ENCODE measurements at regions not wholly inside any gene's neighbourhood (a gene's known extent, or its start where the extent isn't known, plus 50 kb on each side); places are given as distances from the start of the nearest gene placed in this dataset.

DNA sequence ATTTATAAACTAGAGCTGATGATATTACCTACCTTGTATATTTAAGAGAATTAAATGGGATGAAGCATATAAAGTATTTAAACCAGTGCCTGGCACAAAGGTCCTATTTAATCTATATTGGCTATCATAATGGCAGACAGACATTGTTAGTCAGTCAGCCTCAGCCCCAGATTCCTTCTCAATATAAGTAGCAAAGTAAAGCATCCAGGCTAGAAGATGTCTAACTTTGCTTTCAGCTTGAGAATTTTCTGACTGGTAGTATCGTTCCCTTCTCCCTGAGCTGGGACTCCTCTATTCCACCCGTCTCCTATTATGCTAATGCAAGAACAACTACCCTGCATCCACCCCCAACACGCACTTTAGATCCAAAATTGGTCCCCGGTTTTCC, 215.7 kb upstream of the SIX2 start:
- 71% methylated on average over 4 of the region's 4 CpGs for WGBS
- no peak for TF ChIP-seq EP300 (IDR thresholded peaks at IDR 0.05)
- TF ChIP-seq, protein P1, sequence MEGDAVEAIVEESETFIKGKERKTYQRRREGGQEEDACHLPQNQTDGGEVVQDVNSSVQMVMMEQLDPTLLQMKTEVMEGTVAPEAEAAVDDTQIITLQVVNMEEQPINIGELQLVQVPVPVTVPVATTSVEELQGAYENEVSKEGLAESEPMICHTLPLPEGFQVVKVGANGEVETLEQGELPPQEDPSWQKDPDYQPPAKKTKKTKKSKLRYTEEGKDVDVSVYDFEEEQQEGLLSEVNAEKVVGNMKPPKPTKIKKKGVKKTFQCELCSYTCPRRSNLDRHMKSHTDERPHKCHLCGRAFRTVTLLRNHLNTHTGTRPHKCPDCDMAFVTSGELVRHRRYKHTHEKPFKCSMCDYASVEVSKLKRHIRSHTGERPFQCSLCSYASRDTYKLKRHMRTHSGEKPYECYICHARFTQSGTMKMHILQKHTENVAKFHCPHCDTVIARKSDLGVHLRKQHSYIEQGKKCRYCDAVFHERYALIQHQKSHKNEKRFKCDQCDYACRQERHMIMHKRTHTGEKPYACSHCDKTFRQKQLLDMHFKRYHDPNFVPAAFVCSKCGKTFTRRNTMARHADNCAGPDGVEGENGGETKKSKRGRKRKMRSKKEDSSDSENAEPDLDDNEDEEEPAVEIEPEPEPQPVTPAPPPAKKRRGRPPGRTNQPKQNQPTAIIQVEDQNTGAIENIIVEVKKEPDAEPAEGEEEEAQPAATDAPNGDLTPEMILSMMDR (IDR thresholded peaks at IDR 0.05), result no peak
- no peak for TF ChIP-seq POLR2A (IDR thresholded peaks at IDR 0.05)
- no peak for TF ChIP-seq POLR2AphosphoS5 (IDR thresholded peaks at IDR 0.05)
- DNase-seq (ENCODE audit: low spot score in 2 of 2), result no peak
- peaks cover 10% of the 10 kb centered on the region for H3K27me3 ChIP-seq
- H3K9me3 ChIP-seq, result no peaks in the 10 kb centered on the region
- no peak overlapping the region for H3K4me3 ChIP-seq
- no peak overlapping the region for H3K27ac ChIP-seq
- no peaks in the 10 kb centered on the region for H3K36me3 ChIP-seq
- H3K4me1 ChIP-seq, result no peaks in the 10 kb centered on the region

DNA sequence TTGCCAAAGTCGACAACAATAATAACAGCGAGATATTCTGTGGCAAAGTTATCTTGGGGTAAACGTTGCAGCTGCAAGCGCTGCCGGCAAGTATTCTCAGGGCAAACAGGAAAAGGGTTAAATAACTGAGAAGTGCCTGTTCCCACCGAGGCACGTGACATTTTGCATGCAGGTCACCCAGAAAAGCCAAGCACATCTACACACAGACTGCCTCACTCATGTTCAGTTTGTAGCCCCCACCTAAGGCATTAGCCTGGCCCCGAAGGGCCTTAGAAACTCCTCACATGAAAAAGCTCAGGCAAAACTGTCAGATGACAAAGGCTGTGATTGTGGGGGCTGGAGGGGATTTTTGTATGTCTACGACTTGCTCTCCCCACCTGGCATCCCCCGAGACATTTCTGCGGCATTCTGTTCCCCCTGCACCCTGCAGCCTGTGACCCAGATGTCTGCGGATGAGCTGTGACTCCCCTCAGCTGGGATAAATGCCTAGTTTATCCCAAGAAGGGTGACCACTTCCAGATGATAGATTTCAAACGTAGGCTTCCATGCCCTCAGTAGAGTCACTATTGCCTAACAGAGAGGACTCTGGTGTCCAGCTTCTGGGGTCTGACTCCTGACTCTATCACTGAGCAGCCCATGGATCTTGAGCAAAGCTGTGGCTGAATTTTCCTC, 215.2 kb upstream of the SIX2 start:
- Histone ChIP-seq H3K27ac (no peak overlapping the region), H3K4me1 (no peaks in the 10 kb centered on the region), H3K27me3 (peaks cover 10% of the 10 kb centered on the region), H3K9me3 (no peaks in the 10 kb centered on the region), H3K36me3 (no peaks in the 10 kb centered on the region), H3K4me3 (no peak overlapping the region)
- 67% methylated on average over 13 of the region's 13 CpGs for WGBS
- no peak for DNase-seq (ENCODE audit: low spot score in 2 of 2)
- TF ChIP-seq, protein P1 (IDR thresholded peaks at IDR 0.05), result no peak
- TF ChIP-seq POLR2AphosphoS5 (IDR thresholded peaks at IDR 0.05), result no peak
- TF ChIP-seq EP300 (IDR thresholded peaks at IDR 0.05), result no peak
- no peak for TF ChIP-seq POLR2A (IDR thresholded peaks at IDR 0.05)

DNA sequence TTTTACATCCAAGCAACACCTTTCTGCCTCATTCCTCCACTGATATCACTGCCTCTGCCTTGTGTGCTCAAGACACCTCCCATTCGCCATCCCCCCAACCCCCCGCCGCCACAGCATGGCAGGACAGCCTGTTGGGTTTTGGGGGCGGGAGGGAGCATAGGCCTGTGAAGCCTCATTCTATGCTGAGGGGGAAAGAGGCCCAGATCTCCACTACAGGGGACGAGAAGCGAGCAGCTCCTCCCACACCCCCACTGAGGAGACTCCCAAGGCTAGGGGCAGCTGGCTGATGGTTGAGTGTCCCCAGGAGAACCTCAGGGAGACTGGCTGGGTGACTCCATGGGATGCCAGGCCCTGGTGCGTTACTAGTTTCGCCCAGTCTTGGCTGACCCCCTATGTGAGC, 214.3 kb upstream of the SIX2 start:
- Histone ChIP-seq H3K9me3 (no peaks in the 10 kb centered on the region), H3K27me3 (peaks cover 10% of the 10 kb centered on the region), H3K27ac (no peak overlapping the region), H3K36me3 (no peaks in the 10 kb centered on the region), H3K4me3 (no peak overlapping the region), H3K4me1 (no peaks in the 10 kb centered on the region)
- 75% methylated on average over 8 of the region's 8 CpGs for WGBS
- TF ChIP-seq EP300 (IDR thresholded peaks at IDR 0.05) (no peak), POLR2AphosphoS5 (IDR thresholded peaks at IDR 0.05) (no peak), POLR2A (IDR thresholded peaks at IDR 0.05) (no peak)
- TF ChIP-seq, protein P1 (IDR thresholded peaks at IDR 0.05), result no peak
- no peak for DNase-seq (ENCODE audit: low spot score in 2 of 2)

DNA sequence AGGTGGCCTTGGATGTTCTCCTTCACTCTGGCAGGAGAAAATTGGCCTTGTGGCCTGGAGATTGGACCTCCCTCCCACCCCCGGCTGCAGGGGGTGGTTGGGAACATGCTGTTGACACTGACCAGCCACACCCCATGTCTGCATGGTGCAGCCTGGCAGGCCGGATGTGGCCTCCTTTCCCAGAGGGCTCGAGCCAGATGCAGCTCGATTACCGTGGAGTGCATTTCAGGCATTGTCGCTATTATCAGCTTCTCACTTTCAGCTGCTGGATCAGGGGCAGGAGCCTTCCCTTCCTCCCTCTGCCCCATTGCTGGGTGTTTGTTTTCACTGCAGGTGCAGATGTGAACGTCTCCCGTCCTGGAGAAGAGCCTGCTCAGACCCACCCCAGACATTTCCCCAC, 211.0 kb upstream of the SIX2 start:
- Histone ChIP-seq H3K36me3 (no peaks in the 10 kb centered on the region), H3K9me3 (no peaks in the 10 kb centered on the region), H3K27me3 (peaks cover 12% of the 10 kb centered on the region), H3K4me1 (no peaks in the 10 kb centered on the region), H3K4me3 (no peak overlapping the region), H3K27ac (no peak overlapping the region)
- DNase-seq (ENCODE audit: low spot score in 2 of 2), result no peak
- TF ChIP-seq, protein P1 (IDR thresholded peaks at IDR 0.05), result no peak
- TF ChIP-seq POLR2AphosphoS5 (IDR thresholded peaks at IDR 0.05) (no peak), EP300 (IDR thresholded peaks at IDR 0.05) (no peak), POLR2A (IDR thresholded peaks at IDR 0.05) (no peak)
- WGBS, result 65% methylated on average over 8 of the region's 8 CpGs

DNA sequence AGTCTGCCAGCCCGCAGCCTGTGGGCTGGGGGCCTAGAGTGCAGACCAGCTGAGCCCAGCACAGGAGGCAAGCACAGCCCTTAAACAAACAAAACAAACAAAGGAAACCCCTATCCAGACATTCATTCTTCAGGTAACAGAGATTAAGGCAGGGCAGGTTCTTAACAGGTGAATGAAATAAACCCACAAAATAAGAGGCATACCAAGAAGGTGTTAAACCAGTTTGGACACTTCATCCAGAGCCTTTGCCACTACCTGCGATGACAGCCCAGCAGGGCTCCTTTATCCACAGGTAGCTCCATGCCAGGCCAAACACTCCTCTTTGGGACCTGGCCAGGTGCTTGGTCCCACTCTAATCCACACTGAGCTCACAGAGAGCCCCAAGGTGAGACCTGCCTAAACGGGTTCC, 209.7 kb upstream of the SIX2 start:
- DNase-seq (ENCODE audit: low spot score in 2 of 2), result no peak
- H3K27ac ChIP-seq, result no peak overlapping the region
- 50% methylated on average over 3 of the region's 3 CpGs for WGBS
- H3K4me1 ChIP-seq, result no peaks in the 10 kb centered on the region
- no peaks in the 10 kb centered on the region for H3K36me3 ChIP-seq
- H3K9me3 ChIP-seq, result no peaks in the 10 kb centered on the region
- peaks cover 12% of the 10 kb centered on the region for H3K27me3 ChIP-seq
- H3K4me3 ChIP-seq, result no peak overlapping the region
- TF ChIP-seq, protein P1 (IDR thresholded peaks at IDR 0.05), result no peak
- TF ChIP-seq POLR2AphosphoS5 (IDR thresholded peaks at IDR 0.05), result no peak
- TF ChIP-seq EP300 (IDR thresholded peaks at IDR 0.05), result no peak
- no peak for TF ChIP-seq POLR2A (IDR thresholded peaks at IDR 0.05)

All from suprapubic skin (tissue), 4 donors.